Spleen (tissue), 7 donors: ENCODE measurements at regions not wholly inside any gene's neighbourhood (a gene's known extent, or its start where the extent isn't known, plus 50 kb on each side); places are given as distances from the start of the nearest gene placed in this dataset.

Experiments used
- CTCF ChIP-seq, 11 experiments: fragments of 200-600 bp in 7 of 11; fragments of 450-650 bp in 4 of 11; sonication (generic) in 4 of 11; IDR thresholded peaks in 8 of 11; conservative IDR thresholded peaks in 3 of 11; 1 replicate in 7 of 11; 2 replicates in 4 of 11; pipeline versions ENCODE4 v1.4.0 to v1.8.0; 2016 to 2021; ENCODE audit warnings: antibody characterized with exemption in 11 of 11, inconsistent platforms in 4 of 11, mild to moderate bottlenecking in 1 of 11
- POLR2A ChIP-seq, 3 donors: fragments of 450-650 bp; IDR thresholded peaks; one replicate each; pipeline ENCODE4 v1.5.1; 2017; ENCODE audit warnings: antibody characterized with exemption in 3 of 3, mild to moderate bottlenecking in 1 of 3
- POLR2AphosphoS5 ChIP-seq, 3 donors: sonication (generic); formaldehyde crosslinking; IDR thresholded peaks; one replicate each; pipeline ENCODE4 v1.5.1; 2017; ENCODE audit warnings: antibody characterized with exemption in 3 of 3
- donor health status: DM: no; HTN: no; CAD: no; lungs with moderate emphysema.
- donor health status: DM: no; HTN: no; CAD: no.
- donor health status: DM: no; HTN: no; CAD: no.

DNA sequence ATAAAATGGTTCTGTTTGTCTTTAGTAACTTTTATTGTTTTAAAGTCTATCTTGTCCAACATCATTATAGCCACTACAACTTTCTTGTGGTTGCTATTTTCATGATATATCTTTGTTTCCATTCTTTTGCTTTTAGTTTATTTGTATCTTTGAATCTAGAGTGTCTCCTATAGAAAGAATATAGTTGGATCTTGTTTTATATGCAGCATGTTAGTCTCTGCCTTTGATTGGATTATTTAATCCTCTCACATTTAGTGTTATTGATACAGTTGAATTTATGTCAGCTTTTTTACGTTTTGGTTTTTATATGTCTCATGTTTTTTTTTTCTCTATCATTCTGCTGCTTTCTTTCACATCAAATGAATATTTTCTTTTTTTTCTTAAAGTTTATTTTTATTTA is 98.1 kb downstream of the VSIG4 start:
- TF ChIP-seq POLR2A (IDR thresholded peaks at IDR 0.05) = no peak
- TF ChIP-seq CTCF (IDR thresholded peaks at IDR 0.05 in 8 of 11, conservative IDR thresholded peaks at IDR 0.05 in 3 of 11) = no peak
- no peak for TF ChIP-seq POLR2AphosphoS5 (IDR thresholded peaks at IDR 0.05)
